Astrocyte (in vitro differentiated cells and primary cell): ENCODE measurements at regions not wholly inside any gene's neighbourhood (a gene's known extent, or its start where the extent isn't known, plus 50 kb on each side); places are given as distances from the start of the nearest gene placed in this dataset.

Source experiments
- DNase-seq: peaks from one replicate; pipeline ENCODE4 v3.0.0-alpha.2; 2010; ENCODE audit warnings: low read depth
- FAIRE-seq: peaks from 2 replicates; lab custom pipeline; 2011; peaks lifted over from hg19 to GRCh38; lab: Jason Lieb, UNC
- H2AFZ ChIP-seq: 2 replicates; pipeline ENCODE4 v1.6.0; 2012; ENCODE audit warnings: low read depth, low read length, inconsistent platforms
- H3K27ac ChIP-seq: 2 replicates; pipeline ENCODE4 v1.5.1; 2011; ENCODE audit warnings: low read depth, low read length, inconsistent platforms
- H3K27me3 ChIP-seq: 2 replicates; pipeline ENCODE4 v1.6.0; 2011; ENCODE audit warnings: low read length, inconsistent platforms; ENCODE audit not compliant: insufficient read depth
- H3K36me3 ChIP-seq: 2 replicates; pipeline ENCODE4 v1.5.1; 2011; ENCODE audit warnings: low read length, inconsistent platforms; ENCODE audit not compliant: insufficient read depth
- H3K4me1 ChIP-seq: 2 replicates; pipeline ENCODE4 v1.5.1; 2011; ENCODE audit warnings: low read length, inconsistent platforms; ENCODE audit not compliant: insufficient read depth
- H3K4me2 ChIP-seq: 2 replicates; pipeline ENCODE4 v1.6.0; 2012; ENCODE audit warnings: low read length, inconsistent platforms
- H3K4me3 ChIP-seq: 2 replicates; pipeline ENCODE4 v1.5.1; 2011; ENCODE audit warnings: low read depth, mild to moderate bottlenecking, low read length, inconsistent platforms; ENCODE audit not compliant: insufficient read depth
- H3K79me2 ChIP-seq: 2 replicates; pipeline ENCODE4 v1.6.0; 2012; ENCODE audit warnings: mild to moderate bottlenecking, low read length, inconsistent platforms; ENCODE audit not compliant: insufficient read depth
- H3K9ac ChIP-seq: 2 replicates; pipeline ENCODE4 v1.6.0; 2012; ENCODE audit warnings: mild to moderate bottlenecking, low read length, inconsistent platforms
- H3K9me3 ChIP-seq: 2 replicates; pipeline ENCODE4 v1.5.1; 2012; ENCODE audit warnings: low read depth, mild to moderate bottlenecking, low read length, inconsistent platforms; ENCODE audit not compliant: insufficient read depth
- H4K20me1 ChIP-seq: 2 replicates; pipeline ENCODE4 v1.6.0; 2012; ENCODE audit warnings: low read length, inconsistent platforms; ENCODE audit not compliant: insufficient read depth
- H3K27ac Mint-ChIP-seq: one replicate; pipeline ENCODE4 v1.8.0; 2021; ENCODE audit warnings: mild to moderate bottlenecking, mixed read lengths; ENCODE audit not compliant: unreplicated experiment
- H3K27me3 Mint-ChIP-seq: one replicate; pipeline ENCODE4 v1.8.0; 2021; ENCODE audit warnings: low read depth, mixed read lengths; ENCODE audit not compliant: unreplicated experiment
- H3K36me3 Mint-ChIP-seq: one replicate; pipeline ENCODE4 v1.8.0; 2021; ENCODE audit warnings: low read depth, mixed read lengths; ENCODE audit not compliant: unreplicated experiment
- H3K4me1 Mint-ChIP-seq: one replicate; pipeline ENCODE4 v1.8.0; 2021; ENCODE audit warnings: low read depth, mixed read lengths; ENCODE audit not compliant: unreplicated experiment
- H3K4me3 Mint-ChIP-seq: one replicate; pipeline ENCODE4 v1.8.0; 2021; ENCODE audit warnings: mild to moderate bottlenecking, moderate library complexity, mixed read lengths; ENCODE audit not compliant: unreplicated experiment
- H3K9me3 Mint-ChIP-seq: one replicate; pipeline ENCODE4 v1.8.0; 2021; ENCODE audit warnings: mild to moderate bottlenecking, mixed read lengths; ENCODE audit not compliant: unreplicated experiment
- EZH2 ChIP-seq: IDR thresholded peaks from 2 replicates; pipeline ENCODE4 v1.6.1; 2012; ENCODE audit warnings: mild to moderate bottlenecking, low read length, inconsistent platforms; ENCODE audit not compliant: insufficient read depth
- TF ChIP-seq, protein P1 (sequence below): IDR thresholded peaks from 2 replicates; pipeline ENCODE4 v1.5.1; 2011; ENCODE audit warnings: low read depth, mild to moderate bottlenecking, inconsistent platforms, low read length, moderate library complexity; ENCODE audit not compliant: insufficient read depth

GRCh38 chr2:19783935-19784334 is 117.8 kb downstream of the TTC32 start:
- Mint-ChIP-seq H3K27me3 (peaks cover 18% of the 10 kb centered on the region), H3K4me3 (no peak overlapping the region), H3K9me3 (peaks cover 2% of the 10 kb centered on the region), H3K4me1 (peaks cover 19% of the 10 kb centered on the region), H3K27ac (no peak overlapping the region), H3K36me3 (no peaks in the 10 kb centered on the region)
- H2AFZ ChIP-seq = no peak overlapping the region
- H3K4me2 ChIP-seq = no peak overlapping the region
- DNase-seq (no peak), FAIRE-seq (no peak)
- no peak overlapping the region for H3K27ac ChIP-seq
- H3K9ac ChIP-seq = no peak overlapping the region
- TF ChIP-seq EZH2 = no peak
- TF ChIP-seq, protein P1, sequence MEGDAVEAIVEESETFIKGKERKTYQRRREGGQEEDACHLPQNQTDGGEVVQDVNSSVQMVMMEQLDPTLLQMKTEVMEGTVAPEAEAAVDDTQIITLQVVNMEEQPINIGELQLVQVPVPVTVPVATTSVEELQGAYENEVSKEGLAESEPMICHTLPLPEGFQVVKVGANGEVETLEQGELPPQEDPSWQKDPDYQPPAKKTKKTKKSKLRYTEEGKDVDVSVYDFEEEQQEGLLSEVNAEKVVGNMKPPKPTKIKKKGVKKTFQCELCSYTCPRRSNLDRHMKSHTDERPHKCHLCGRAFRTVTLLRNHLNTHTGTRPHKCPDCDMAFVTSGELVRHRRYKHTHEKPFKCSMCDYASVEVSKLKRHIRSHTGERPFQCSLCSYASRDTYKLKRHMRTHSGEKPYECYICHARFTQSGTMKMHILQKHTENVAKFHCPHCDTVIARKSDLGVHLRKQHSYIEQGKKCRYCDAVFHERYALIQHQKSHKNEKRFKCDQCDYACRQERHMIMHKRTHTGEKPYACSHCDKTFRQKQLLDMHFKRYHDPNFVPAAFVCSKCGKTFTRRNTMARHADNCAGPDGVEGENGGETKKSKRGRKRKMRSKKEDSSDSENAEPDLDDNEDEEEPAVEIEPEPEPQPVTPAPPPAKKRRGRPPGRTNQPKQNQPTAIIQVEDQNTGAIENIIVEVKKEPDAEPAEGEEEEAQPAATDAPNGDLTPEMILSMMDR = no peak
- peaks cover 17% of the 10 kb centered on the region for H3K4me1 ChIP-seq
- H4K20me1 ChIP-seq = no peaks in the 10 kb centered on the region
- H3K4me3 ChIP-seq = no peak overlapping the region
- H3K36me3 ChIP-seq = no peaks in the 10 kb centered on the region
- no peaks in the 10 kb centered on the region for H3K9me3 ChIP-seq
- H3K79me2 ChIP-seq = no peaks in the 10 kb centered on the region
- H3K27me3 ChIP-seq = no peaks in the 10 kb centered on the region

DNA sequence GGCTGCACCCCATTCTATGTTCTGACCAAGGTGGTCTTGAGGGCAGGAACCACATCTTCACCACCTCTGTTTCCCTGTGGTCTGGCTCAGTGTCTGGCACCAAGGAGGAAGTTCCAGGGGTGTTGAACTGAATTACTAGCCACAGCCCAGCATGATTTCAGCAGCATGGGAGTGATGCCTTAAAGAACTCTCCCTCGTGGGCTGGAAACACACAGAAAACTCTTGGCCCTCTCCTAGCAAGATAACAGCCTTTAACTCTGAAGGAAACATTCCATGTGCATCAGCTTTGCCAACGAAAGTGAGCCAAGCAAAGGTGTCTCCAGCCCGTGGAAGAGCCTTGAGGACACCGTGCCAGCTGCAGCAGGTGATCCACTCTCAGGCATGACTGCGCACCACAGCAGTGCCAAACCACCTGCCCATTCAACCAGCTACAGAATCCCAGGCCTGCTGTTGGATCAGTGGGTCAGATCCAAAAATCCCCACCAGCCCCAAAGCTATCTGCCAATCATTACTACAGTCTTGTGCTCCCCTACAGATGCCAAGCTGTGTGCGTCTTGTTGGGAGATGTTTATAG is 124.8 kb downstream of the TTC32 start:
- H3K79me2 ChIP-seq = no peaks in the 10 kb centered on the region
- H2AFZ ChIP-seq = no peak overlapping the region
- no peak for FAIRE-seq
- H3K27me3 Mint-ChIP-seq = peaks cover 26% of the 10 kb centered on the region
- H3K4me3 Mint-ChIP-seq = no peak overlapping the region
- H3K9ac ChIP-seq = no peak overlapping the region
- DNase-seq = no peak
- H4K20me1 ChIP-seq = no peaks in the 10 kb centered on the region
- H3K27ac Mint-ChIP-seq = no peak overlapping the region
- H3K36me3 Mint-ChIP-seq = no peaks in the 10 kb centered on the region
- H3K36me3 ChIP-seq = no peaks in the 10 kb centered on the region
- H3K27me3 ChIP-seq = peaks cover 10% of the 10 kb centered on the region
- peaks cover 8% of the 10 kb centered on the region for H3K4me1 Mint-ChIP-seq
- H3K4me2 ChIP-seq = no peak overlapping the region
- no peaks in the 10 kb centered on the region for H3K4me1 ChIP-seq
- no peaks in the 10 kb centered on the region for H3K9me3 Mint-ChIP-seq
- no peaks in the 10 kb centered on the region for H3K9me3 ChIP-seq
- H3K4me3 ChIP-seq = no peak overlapping the region
- TF ChIP-seq, protein P1 = no peak
- TF ChIP-seq EZH2 = no peak
- no peak overlapping the region for H3K27ac ChIP-seq

DNA sequence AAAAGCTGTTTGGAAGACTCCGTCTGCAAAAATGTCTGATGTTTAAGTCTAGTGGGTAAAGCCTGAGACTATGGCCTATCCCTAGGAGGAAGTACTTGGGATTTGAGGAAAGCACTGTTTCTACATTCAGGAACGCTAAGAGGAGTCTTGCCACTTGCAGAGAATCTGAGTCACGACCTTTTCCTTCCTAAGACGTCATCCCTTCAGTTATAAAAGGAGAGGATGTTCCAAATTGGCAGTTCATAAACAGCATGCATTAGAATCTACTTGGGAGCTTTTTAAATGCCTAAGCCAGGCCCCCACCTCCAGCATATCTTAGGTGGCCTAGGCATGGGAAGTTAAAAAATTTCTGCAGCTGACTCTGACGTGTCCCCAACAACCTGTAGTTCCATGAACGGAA is 125.9 kb downstream of the TTC32 start:
- Mint-ChIP-seq H3K4me3 (no peak overlapping the region), H3K27me3 (peaks cover 22% of the 10 kb centered on the region), H3K4me1 (peaks cover 8% of the 10 kb centered on the region), H3K9me3 (no peaks in the 10 kb centered on the region), H3K27ac (no peak overlapping the region), H3K36me3 (no peaks in the 10 kb centered on the region)
- Histone ChIP-seq H4K20me1 (no peaks in the 10 kb centered on the region), H3K79me2 (no peaks in the 10 kb centered on the region), H3K4me1 (no peaks in the 10 kb centered on the region), H3K4me3 (no peak overlapping the region), H3K27ac (no peak overlapping the region), H3K27me3 (peaks cover 10% of the 10 kb centered on the region), H2AFZ (no peak overlapping the region), H3K36me3 (no peaks in the 10 kb centered on the region), H3K9ac (no peak overlapping the region), H3K9me3 (no peaks in the 10 kb centered on the region), H3K4me2 (no peak overlapping the region)
- no peak for TF ChIP-seq EZH2
- TF ChIP-seq, protein P1 = no peak
- no peak for DNase-seq
- FAIRE-seq = no peak
